Glomerular visceral epithelial cell (primary cell): ENCODE measurements at regions not wholly inside any gene's neighbourhood (a gene's known extent, or its start where the extent isn't known, plus 50 kb on each side); places are given as distances from the start of the nearest gene placed in this dataset.
"Not testable (repeated sequence)": the region's sequence is repeated elsewhere in the genome, so short reads cannot be mapped to it uniquely, and the experiment has no call there.

Source experiments
- DNase-seq: peaks from one replicate; pipeline ENCODE4 v3.0.0-alpha.2; 2016; ENCODE audit errors: extremely low spot score

DNA sequence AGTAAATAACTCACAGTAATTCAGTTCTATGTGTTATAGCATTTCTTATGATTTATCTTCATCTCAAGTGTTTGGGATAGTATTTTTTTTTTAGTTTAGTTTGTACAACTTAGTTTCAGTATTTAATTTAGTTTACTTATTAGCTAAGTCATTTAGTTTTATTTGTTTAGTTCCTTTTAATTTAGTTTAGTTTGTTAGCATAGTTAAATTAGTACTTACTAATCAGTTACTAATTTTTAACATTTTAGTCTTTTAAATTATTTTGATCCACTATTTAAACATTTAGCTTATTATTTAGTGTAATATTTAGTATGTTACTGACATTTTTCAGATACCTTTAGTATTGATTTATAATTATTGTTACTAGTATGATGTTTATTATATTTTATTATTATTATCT, 85.2 kb upstream of the SIPA1L2 start:
- no peak for DNase-seq

DNA sequence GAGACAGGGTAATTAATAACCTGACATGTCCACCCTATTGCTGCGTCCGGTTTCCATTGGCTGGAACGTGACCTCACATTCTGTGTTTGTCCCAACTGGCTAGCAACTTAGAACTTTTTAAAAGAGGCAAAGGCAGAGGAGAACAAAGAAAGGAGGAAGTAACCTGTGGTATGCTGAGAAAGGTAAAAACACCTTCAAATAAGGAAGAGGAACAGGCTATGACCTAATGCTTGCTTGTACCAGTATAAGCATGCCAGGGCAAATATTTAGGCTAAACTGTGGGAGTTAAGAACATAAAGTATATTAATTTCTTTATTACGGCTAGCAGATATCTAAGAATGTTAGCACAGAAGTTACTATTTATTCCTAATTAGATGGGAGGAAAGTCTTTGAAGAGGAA, 87.3 kb upstream of the MAP10 start:
- not testable (repeated sequence) for DNase-seq

DNA sequence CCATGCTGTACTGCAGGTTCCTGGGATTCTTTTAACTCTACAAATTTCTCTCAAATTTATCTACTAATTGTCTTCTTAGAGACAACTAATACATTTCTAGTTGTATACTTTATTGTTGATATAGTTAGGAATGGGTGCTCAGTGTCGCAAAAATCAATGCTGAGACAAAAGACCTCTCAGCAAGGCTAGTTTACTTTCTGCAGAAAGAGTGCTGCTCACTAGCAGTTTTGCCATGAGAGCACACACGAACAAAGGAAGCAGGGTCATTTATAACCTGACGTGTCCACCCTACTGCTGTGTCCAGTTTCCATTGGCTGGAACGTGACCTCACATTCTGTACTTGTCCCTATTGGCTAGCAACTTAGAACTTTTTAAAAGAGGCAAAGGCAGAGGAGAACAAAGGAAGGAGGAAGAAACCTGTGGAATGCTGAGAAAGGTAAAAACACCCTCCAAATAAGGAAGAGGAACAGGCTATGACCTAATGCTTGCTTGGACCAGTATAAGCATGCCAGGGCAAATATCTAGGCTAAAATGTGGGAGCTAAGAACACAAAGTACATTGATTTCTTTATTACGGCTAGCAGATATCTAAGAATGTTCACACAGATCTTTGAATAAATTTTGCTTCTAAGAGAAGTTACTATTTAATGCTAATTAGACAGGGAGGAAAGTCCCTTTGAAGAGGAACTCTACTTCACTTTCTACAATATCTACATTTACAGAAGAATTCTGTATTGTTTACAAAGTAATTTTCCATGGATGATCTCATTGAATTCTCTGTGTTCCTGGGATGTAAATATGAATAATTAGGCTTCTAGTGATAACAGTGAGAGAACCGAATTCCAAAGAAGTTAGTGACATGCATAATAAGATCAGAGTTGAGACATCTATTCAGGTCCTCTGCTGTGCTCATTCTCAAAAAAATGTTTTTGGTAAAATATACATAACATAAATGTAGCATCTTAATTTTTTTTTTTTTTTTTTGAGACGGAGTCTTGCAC, 86.0 kb upstream of the MAP10 start:
- DNase-seq: no peak

DNA sequence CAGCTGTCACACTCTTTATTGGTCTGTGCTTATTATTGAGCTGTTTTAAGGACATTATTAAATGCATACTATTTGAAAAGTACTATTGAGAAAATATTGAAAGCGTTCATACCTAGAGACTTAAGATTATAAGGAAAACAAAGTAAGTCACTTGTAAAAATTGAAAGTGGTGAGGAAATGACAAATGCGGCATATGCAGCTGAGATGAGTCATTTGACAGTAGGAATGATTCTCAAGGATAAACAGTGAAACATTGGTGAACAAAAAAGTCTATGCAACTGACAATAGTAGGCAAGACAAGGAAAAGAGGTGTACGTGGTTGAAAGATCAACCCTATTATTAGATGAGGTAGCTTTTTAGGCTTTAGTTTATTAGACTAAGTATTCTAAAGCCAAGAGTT, 82.6 kb upstream of the MAP10 start:
- DNase-seq: no peak

DNA sequence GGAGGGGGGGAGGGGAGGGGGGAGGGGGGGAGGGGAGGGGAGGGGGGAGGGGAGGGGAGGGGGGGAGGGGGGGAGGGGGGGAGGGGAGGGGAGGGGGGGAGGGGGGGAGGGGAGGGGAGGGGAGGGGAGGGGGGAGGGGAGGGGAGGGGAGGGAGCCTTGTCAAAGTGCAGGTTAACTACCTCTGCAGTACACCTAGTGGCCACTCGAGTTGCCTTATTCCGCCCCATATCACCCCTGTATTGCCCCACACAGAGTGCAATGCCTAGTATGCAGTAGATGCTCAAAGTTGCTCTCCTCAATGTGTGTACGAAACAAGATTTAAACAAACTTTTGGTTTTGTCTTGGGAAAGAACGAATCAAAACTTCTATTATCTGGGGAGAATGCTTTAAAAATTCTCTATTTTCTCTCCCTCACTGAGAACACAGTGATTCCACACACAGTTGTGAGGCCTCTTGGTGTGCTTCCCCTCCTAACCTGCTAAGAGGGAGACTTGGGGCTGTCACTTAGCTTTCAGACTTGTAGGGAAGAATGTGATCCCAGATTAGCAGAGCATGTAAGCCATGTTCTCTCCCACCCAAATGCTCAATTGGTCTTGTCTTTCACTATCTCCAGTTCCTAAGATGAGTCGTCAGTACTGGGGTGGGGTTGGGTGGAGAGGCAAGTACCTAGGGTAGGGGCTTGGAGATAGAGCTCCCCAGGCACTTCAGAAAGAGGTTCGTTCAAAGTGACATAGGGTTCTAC, 79.7 kb upstream of the MAP10 start:
- no peak for DNase-seq

DNA sequence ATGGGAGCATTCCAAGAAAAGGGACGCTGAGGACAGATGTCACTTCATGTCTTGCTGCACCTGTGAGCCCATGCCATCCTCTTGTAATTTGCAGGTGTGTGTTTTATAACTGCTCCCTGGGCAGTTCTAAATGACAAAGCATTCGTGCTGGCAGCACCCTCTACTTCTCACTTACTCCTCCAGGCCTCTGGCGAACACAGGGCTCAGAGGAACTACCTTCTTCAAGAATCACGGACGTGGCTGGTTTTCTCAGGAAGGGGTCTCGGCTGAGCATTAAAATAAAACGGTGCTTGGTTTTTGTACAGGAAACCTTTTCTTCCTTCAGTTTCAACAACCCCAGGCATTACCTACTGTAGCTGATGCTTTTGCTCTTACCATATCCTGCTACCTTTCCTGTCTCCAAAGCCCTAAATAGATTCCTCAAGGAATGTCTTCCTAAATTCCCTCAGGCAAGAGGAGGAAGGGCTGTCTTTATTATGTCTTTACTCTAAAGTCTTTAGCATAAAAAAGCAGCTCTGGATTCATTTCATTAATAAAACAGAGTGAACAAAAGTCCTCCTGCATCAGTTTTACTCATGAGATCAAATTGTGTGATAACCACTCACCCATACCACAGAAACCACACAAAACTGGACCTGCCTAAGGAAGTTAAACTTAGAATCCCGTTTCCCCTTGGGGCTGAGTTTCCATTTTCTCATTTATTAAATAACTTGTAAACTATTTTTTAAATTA, 79.0 kb upstream of the MAP10 start:
- DNase-seq: peak; percentile 55

DNA sequence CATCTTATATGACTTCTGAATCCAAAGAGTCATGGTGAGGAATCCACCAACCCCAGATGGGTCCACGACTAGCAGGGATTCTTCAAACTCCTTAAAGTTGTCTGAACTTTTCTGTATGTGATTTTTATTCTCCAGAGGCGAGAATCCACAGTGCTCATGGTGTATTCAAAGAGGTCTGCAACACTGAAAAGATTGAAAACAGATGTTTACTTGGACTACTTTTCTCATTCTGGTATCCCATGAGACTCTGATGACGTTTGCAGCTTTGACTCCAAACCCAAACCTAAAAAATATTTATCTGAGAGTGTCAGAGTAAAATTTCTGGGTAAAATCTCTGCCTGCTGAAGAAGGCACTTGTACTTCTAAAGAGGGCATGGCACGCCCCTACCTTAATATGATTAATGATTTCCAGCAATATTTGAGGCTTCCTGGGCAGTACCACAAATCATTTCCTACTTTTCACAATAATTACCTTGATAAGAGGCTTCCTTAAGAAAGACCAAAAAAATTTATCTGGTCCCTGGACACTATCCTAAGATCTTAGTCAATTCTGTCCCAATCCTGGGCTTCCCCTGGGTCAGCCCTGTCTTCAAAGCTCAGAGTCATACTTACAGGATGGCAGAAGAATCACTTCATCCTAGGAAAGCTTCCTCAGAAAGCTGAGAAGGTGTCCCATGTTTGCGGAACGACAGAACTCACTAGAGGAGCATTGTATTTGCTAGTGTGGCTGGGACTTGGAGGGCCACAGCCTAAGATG, 76.5 kb upstream of the MAP10 start:
- DNase-seq: no peak

DNA sequence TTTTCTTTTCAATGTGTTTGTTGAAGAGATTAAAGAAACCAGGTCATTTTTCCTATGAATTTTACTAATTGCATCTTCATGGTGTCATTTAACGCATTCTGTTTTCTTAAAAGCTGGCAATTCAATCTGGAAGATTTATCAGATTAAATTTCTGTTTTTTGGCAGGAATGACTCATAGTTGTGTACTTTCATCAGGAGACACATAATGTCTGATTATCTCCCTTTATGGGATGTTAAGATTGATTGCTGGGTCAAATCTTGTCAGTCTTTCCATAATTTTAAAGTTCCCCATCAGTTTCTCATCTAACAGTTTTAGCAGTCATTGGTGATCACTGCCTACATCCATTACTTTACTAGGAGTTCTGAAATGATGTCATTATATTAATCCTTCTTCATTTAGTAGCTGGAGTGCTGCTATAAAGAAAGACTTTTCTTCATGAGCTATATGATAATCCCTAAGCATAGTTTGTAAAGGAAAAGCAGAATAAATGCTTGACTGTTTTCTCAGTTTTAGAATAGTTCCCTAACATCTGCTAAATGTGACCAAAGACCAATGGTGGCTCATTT, 72.8 kb upstream of the MAP10 start:
- DNase-seq: no peak

DNA sequence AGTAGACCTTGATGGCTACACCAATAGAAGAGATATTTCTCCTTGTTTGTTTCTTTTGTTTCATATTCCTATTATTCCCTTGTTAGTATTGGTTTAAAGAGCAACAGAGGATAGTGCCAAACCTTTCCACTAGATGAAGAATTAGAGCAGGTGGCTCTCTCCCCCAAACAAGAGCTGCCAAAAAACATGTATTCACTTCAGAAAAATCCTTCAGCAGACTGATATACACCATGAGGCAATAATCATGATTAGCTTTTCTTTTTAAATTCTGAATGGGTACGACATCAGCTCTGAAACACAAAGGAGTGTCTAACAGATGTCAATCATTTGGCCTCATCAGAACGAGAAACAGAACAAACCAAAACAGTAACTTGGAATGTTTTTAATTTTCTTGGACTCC, 67.3 kb upstream of the MAP10 start:
- DNase-seq: no peak

DNA sequence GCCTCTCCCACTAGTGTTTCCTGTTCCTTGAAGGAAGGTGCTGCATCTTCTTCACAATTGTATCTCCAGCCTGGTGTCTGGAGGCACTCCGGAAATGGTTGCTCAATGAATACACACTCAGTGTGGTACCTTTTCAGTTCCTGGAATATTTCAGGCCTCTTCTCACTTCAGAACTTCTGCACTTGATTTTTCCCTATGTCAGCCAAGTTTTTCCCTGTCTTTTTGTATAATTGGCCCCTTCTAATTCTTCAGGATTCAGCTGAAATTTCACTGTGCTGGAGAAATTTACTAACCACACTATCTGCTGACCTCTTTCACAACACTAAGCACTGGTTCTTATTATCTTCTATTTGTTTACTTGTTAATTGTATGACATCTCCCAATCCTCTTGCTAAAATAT, 61.2 kb upstream of the MAP10 start:
- DNase-seq: no peak

DNA sequence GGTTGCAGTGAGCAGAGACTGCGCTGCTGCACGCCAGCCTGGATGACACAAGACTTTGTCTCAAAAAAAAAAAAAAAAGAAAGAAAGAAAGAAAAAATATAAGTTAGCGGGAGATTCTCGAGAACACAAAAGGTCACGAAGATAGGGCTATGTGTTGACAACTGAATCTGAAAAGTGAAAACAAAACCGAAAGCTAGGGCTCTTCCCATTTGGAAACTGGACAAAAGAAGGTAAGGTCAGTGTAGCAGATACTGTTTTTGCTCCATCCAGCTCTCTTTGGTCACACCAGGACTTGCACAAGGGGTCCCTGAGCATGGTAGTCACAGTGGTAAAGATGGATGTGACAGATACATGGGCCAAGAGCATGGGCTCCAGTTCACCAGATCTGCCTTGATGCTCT, 60.4 kb upstream of the MAP10 start:
- no peak for DNase-seq

DNA sequence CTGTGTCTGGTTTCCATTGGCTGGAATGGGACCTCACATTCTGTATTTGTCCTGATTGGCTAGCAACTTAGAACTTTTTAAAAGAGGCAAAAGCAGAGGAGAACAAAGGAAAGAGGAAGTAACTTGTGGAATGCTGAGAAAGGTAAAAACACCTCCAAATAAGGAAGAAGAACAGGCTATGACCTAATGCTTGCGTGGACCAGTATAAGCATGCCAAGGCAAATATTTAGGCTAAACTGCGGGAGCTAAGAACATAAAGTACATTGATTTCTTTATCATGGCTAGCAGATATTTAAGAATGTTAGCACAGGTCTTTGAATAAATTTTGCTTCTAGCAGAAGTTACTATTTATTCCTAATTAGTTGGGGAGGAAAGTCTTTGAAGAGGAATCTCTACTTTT, 59.5 kb upstream of the MAP10 start:
- not testable (repeated sequence) for DNase-seq

DNA sequence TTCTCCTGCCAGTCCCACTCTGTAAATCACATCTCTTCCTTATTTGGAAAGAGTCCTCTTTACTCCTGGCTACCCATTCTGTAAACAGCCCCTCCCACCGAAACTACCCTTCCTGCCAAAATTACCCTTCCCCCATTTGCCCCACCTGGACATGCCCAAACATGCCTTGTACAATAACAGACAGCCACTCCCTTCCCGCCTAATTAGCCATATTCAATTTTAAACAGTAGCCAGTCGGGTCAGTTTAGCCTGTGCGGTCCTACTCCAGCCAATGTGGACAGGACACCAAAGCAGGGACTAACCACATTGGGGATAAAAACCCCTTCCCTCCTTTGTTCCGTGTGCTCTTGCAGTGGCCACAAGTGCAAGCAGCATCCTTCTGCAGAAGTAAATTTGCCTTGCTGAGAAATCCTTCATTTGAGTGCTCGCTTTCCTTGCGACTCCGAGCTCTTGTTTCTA, 56.3 kb upstream of the MAP10 start:
- DNase-seq: no peak

DNA sequence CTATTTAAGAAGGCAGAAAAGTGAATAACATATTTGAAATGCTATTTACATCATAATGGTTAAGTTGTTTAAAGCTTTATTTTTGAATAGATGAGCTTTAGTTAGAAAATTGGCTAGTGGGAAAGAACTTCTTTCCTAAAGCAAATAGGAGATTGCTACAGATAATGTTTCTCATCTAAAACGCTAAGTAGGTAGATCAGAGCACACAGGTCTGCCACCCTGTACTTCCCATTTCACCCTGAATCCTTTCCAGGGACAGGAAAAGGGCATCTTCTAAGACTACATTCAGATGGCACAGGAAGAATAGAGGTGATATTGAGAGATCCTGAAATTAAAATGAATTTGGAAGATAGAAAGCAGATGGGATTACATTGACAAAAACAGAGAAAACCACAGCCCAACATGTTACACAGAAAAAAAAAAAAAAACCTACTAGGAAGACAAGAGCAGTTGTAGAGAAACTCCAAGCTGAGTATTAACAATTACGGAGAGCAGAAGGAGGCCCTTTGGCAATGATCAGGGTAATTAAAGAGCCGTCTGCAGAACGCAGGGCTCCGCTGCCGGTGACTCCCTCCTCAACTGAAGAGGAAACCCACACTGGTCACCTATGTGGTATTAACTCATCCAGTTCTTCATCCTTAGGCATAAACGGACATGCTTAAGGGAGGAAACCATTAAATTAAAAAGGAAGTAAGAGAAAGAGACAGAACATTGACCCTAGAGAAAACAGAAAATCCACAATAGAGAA, 53.6 kb upstream of the MAP10 start:
- DNase-seq: no peak

DNA sequence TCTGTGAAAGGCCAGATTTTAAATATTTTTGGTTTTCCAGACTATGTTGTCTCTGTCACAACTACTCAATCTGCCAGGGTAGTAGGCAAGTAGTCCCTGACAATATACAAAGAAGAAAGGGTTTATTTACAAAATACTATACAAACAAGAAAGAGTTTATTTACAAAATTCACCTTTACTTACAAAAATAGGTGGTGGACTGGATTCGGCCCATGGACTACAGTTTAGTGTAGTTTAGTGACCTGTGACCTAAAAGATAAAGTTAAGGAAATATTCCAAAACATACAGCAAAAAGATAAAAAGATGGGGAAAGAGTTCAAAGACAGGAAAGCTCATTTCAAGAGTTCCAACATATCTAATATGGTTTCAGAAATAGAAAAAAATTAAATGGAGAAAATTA, 52.9 kb upstream of the MAP10 start:
- no peak for DNase-seq

DNA sequence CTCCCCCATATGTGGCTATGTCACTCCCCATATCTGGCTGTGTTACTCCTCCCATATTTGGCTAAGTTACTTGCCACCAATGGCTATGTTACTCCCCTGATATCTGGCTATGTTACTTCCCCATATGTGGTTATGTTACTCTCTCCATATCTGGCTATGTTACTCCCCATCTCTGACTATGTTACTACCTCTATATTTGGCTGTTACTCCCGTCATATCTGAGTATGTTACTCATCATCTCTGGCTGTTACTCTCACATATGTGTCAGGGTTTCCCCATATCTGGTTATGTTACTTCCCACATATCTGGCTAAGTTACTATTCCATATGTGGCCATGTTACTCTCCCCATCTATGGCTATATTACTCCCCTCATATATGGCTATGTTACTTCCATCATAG, 50.3 kb upstream of the MAP10 start:
- no peak for DNase-seq
